PC-9 (cell line): ENCODE measurements at regions not wholly inside any gene's neighbourhood (a gene's known extent, or its start where the extent isn't known, plus 50 kb on each side); places are given as distances from the start of the nearest gene placed in this dataset.

ENCODE experiments used
- EZH2 ChIP-seq: fragments of 200-600 bp; sonication (generic); IDR thresholded peaks from 2 replicates; pipeline ENCODE4 v1.8.0; 2017; ENCODE audit warnings: antibody characterized with exemption, low read depth
- TF ChIP-seq, protein P1 (sequence below): fragments of 200-600 bp; sonication (generic); conservative IDR thresholded peaks from 2 replicates; pipeline ENCODE4 v1.6.1; 2017; ENCODE audit warnings: mixed run types, antibody characterized with exemption, mild to moderate bottlenecking, moderate library complexity

DNA sequence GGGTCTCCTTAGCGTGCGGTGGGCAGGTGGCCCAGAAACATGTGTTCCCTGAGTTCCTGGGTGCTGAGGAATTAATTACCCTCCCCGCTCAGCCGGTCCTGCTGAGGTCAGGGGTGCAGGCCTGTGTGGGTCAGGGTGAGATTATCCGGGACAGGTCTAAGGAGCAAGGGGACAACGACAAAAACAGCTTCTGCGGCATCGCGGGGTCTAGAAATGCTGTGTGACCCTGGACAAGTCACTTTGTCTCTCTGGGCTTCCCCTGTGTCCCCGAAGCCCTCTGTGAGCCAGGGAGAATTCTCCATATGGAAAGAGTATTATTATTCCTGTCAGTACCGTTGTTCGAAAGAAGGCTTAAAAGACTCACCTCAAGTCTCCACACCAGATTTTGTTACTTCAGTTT lies 186.1 kb downstream of the MN1 start:
- TF ChIP-seq, protein P1, sequence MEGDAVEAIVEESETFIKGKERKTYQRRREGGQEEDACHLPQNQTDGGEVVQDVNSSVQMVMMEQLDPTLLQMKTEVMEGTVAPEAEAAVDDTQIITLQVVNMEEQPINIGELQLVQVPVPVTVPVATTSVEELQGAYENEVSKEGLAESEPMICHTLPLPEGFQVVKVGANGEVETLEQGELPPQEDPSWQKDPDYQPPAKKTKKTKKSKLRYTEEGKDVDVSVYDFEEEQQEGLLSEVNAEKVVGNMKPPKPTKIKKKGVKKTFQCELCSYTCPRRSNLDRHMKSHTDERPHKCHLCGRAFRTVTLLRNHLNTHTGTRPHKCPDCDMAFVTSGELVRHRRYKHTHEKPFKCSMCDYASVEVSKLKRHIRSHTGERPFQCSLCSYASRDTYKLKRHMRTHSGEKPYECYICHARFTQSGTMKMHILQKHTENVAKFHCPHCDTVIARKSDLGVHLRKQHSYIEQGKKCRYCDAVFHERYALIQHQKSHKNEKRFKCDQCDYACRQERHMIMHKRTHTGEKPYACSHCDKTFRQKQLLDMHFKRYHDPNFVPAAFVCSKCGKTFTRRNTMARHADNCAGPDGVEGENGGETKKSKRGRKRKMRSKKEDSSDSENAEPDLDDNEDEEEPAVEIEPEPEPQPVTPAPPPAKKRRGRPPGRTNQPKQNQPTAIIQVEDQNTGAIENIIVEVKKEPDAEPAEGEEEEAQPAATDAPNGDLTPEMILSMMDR, result no peak
- no peak for TF ChIP-seq EZH2
